ENCODE measurements at regions not wholly inside any gene's neighbourhood (a gene's known extent, or its start where the extent isn't known, plus 50 kb on each side); places are given as distances from the start of the nearest gene placed in this dataset.

DNA sequence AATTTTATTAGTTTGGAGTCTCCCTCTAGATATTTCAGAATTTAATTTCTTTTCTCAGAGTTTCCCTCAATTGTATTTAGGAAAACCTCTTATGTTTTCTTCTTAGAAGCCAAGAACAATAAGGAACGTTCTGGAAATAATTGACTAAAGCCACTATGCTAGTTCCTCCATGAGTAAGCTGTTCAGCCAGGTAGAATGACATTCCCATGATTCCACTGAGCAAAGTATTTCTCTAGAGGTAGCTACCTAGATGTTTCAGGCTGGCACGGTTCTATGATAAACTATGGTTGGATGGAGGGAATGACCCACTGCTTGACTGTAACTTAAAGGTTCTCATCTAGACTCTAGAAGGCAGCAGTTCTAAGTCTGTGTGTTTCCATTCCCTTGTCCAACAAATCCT is 62.4 kb downstream of the CLDN17 start:
- TF ChIP-seq, protein P1, sequence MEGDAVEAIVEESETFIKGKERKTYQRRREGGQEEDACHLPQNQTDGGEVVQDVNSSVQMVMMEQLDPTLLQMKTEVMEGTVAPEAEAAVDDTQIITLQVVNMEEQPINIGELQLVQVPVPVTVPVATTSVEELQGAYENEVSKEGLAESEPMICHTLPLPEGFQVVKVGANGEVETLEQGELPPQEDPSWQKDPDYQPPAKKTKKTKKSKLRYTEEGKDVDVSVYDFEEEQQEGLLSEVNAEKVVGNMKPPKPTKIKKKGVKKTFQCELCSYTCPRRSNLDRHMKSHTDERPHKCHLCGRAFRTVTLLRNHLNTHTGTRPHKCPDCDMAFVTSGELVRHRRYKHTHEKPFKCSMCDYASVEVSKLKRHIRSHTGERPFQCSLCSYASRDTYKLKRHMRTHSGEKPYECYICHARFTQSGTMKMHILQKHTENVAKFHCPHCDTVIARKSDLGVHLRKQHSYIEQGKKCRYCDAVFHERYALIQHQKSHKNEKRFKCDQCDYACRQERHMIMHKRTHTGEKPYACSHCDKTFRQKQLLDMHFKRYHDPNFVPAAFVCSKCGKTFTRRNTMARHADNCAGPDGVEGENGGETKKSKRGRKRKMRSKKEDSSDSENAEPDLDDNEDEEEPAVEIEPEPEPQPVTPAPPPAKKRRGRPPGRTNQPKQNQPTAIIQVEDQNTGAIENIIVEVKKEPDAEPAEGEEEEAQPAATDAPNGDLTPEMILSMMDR (IDR thresholded peaks at IDR 0.05): no peak
- no peak for TF ChIP-seq POLR2A (IDR thresholded peaks at IDR 0.05)
